SK-N-MC (cell line): ENCODE measurements at regions not wholly inside any gene's neighbourhood (a gene's known extent, or its start where the extent isn't known, plus 50 kb on each side); places are given as distances from the start of the nearest gene placed in this dataset.

Source experiments
- EZH2 ChIP-seq: fragments of 200-600 bp; sonication (generic); IDR thresholded peaks from one replicate; pipeline ENCODE4 v1.6.1; 2017; ENCODE audit warnings: antibody characterized with exemption
- FOXP2 ChIP-seq: optimal IDR thresholded peaks from 2 replicates; pipeline ENCODE3; 2011; ENCODE audit warnings: mild to moderate bottlenecking, moderate library complexity; ENCODE audit not compliant: insufficient read depth; ENCODE audit errors: extremely low read length, control extremely low read depth
- POLR2AphosphoS5 ChIP-seq: IDR thresholded peaks from 2 replicates; pipeline ENCODE4 v1.6.1; 2012; ENCODE audit warnings: mild to moderate bottlenecking, low read depth, low read length, borderline replicate concordance

DNA sequence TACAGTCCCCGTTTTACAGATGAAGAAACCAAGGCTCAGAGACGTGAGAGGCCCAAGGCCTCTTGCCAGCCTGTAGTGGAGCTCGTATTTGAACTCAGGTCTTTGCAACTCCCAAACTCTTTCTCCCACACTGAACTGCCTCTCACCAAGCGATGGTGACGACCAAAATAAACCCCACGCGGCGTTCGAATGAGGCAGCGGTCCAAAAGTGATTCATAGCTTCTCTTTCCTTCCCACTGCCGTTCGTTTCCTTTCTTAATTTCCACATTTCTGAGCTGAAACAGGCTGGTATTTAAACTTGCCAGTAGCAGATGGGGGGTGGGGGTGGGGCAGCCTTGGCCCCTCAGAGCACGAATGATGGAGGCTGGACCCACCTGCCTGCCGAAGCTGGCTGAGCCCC lies 252.9 kb upstream of the KCNG1 start:
- TF ChIP-seq EZH2 (no peak), POLR2AphosphoS5 (no peak), FOXP2 (no peak)
